ENCODE measurements at regions not wholly inside any gene's neighbourhood (a gene's known extent, or its start where the extent isn't known, plus 50 kb on each side); places are given as distances from the start of the nearest gene placed in this dataset.
"Not testable (repeated sequence)": the region's sequence is repeated elsewhere in the genome, so short reads cannot be mapped to it uniquely, and the experiment has no call there.

- no peak for DNase-seq
These were observed 53.8 kb upstream of the ADAMTS18 start for GRCh38 chr16:77488652-77489051.

GRCh38 chr16:77491091-77491490, 56.3 kb upstream of the ADAMTS18 start:
- DNase-seq = no peak

- no peak for DNase-seq
These were observed 62.1 kb upstream of the ADAMTS18 start for GRCh38 chr16:77496934-77497333.

GRCh38 chr16:77499373-77500285, 64.8 kb upstream of the ADAMTS18 start:
- no peak for DNase-seq

GRCh38 chr16:77500286-77500598, 65.4 kb upstream of the ADAMTS18 start:
- DNase-seq = no peak

- DNase-seq = no peak
These were observed 66.3 kb upstream of the ADAMTS18 start for GRCh38 chr16:77500934-77501664.

GRCh38 chr16:77502448-77502847, 67.6 kb upstream of the ADAMTS18 start:
- no peak for DNase-seq

- DNase-seq = not testable (repeated sequence)
These were observed 71.7 kb upstream of the ADAMTS18 start for GRCh38 chr16:77506492-77506891.

- no peak for DNase-seq
These were observed 74.2 kb upstream of the ADAMTS18 start for GRCh38 chr16:77509051-77509450.

- no peak for DNase-seq
These were observed 75.0 kb upstream of the ADAMTS18 start for GRCh38 chr16:77509796-77510195.

GRCh38 chr16:77511053-77511452, 76.2 kb upstream of the ADAMTS18 start:
- DNase-seq = no peak

GRCh38 chr16:77514500-77515220, 79.8 kb upstream of the ADAMTS18 start:
- no peak for DNase-seq

- not testable (repeated sequence) for DNase-seq
These were observed 90.4 kb upstream of the ADAMTS18 start for GRCh38 chr16:77525226-77525625.

GRCh38 chr16:77531752-77532151, 96.9 kb upstream of the ADAMTS18 start:
- DNase-seq = no peak

- no peak for DNase-seq
These were observed 102.0 kb upstream of the ADAMTS18 start for GRCh38 chr16:77536809-77537208.

- no peak for DNase-seq
These were observed 104.7 kb upstream of the ADAMTS18 start for GRCh38 chr16:77539421-77540034.

GRCh38 chr16:77540646-77541045, 105.8 kb upstream of the ADAMTS18 start:
- no peak for DNase-seq

- no peak for DNase-seq
These were observed 106.3 kb upstream of the ADAMTS18 start for GRCh38 chr16:77541165-77541564.

GRCh38 chr16:77548151-77548550, 113.3 kb upstream of the ADAMTS18 start:
- no peak for DNase-seq

- DNase-seq = no peak
These were observed 113.9 kb upstream of the ADAMTS18 start for GRCh38 chr16:77548766-77549165.

- DNase-seq = no peak
These were observed 115.0 kb upstream of the ADAMTS18 start for GRCh38 chr16:77549876-77550275.

- no peak for DNase-seq
These were observed 116.5 kb upstream of the ADAMTS18 start for GRCh38 chr16:77551357-77551756.

- DNase-seq = no peak
These were observed 118.3 kb upstream of the ADAMTS18 start for GRCh38 chr16:77553130-77553529.
